Lower leg skin (tissue), 4 donors: ENCODE measurements at regions not wholly inside any gene's neighbourhood (a gene's known extent, or its start where the extent isn't known, plus 50 kb on each side); places are given as distances from the start of the nearest gene placed in this dataset.

ENCODE experiments used
- DNase-seq, 2 donors: peaks; one replicate each; pipeline ENCODE4 v3.0.0-alpha.2; 2019; ENCODE audit warnings: low spot score in 2 of 2
- H3K4me3 ChIP-seq: fragments of 200-600 bp; sonication (generic); 2 replicates; pipeline ENCODE4 v1.5.1; 2017; ENCODE audit warnings: mild to moderate bottlenecking, low read depth; ENCODE audit not compliant: poor library complexity, severe bottlenecking
- POLR2A ChIP-seq, 2 donors: fragments of 450-650 bp; IDR thresholded peaks; one replicate each; pipeline ENCODE4 v1.6.1; 2016 to 2017; ENCODE audit warnings: antibody characterized with exemption in 2 of 2, mild to moderate bottlenecking in 1 of 2, moderate library complexity in 1 of 2
- WGBS, 2 donors: methylation state at CpG; one replicate each; pipeline ENCODE4 v1.1.5; 2018; 5-methylcytosine and 5-hydroxymethylcytosine counted together
- intact Hi-C: fragments of 100-400 bp; cut with DNase I; formaldehyde crosslinking; loops from one replicate; pipeline ENCODE4 v1.15.0; 2023; ENCODE audit warnings: low total_unique reads
- TF ChIP-seq, protein P1 (sequence below), 3 donors: fragments of 450-650 bp; IDR thresholded peaks; one replicate each; pipeline ENCODE4 v1.5.1; 2016; ENCODE audit warnings: antibody characterized with exemption in 3 of 3, mild to moderate bottlenecking in 3 of 3, moderate library complexity in 2 of 3

DNA sequence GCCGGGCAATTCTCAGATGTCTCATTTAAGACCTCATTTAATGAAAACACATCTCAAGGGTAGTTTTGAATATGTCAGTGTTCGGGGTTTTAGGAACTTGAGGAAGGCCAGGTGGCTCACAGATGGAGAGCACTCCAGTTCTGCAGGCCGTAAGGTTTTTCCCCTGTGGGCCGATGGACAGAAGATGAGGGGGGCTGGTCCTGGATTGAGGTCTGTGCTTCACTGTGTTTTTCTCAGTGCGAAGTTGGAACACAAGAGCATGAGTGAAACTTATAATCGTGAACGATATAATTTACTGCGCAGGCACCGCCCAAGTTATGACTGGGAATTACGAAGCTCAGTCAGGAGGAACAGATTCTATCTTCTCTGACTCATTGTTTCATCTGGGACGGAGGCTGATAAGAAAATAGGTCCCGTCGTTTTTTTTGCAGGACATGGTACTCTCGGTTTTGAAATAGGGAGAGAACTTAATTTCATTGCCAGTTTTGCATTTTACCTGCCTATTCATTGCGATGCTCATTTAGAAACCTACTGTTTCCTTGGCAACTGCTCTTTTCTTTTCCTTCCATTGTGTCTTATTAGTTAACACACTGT is 591.0 kb upstream of the PFKP start:
- DNase-seq, result no peak
- 66 to 67% methylated on average over 15 of the region's 15 CpGs for WGBS, 2 donors
- intact Hi-C loops, result no loop called here
- H3K4me3 ChIP-seq, result no peak overlapping the region
- TF ChIP-seq, protein P1, sequence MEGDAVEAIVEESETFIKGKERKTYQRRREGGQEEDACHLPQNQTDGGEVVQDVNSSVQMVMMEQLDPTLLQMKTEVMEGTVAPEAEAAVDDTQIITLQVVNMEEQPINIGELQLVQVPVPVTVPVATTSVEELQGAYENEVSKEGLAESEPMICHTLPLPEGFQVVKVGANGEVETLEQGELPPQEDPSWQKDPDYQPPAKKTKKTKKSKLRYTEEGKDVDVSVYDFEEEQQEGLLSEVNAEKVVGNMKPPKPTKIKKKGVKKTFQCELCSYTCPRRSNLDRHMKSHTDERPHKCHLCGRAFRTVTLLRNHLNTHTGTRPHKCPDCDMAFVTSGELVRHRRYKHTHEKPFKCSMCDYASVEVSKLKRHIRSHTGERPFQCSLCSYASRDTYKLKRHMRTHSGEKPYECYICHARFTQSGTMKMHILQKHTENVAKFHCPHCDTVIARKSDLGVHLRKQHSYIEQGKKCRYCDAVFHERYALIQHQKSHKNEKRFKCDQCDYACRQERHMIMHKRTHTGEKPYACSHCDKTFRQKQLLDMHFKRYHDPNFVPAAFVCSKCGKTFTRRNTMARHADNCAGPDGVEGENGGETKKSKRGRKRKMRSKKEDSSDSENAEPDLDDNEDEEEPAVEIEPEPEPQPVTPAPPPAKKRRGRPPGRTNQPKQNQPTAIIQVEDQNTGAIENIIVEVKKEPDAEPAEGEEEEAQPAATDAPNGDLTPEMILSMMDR (IDR thresholded peaks at IDR 0.05), result no peak
- no peak for TF ChIP-seq POLR2A (IDR thresholded peaks at IDR 0.05)

DNA sequence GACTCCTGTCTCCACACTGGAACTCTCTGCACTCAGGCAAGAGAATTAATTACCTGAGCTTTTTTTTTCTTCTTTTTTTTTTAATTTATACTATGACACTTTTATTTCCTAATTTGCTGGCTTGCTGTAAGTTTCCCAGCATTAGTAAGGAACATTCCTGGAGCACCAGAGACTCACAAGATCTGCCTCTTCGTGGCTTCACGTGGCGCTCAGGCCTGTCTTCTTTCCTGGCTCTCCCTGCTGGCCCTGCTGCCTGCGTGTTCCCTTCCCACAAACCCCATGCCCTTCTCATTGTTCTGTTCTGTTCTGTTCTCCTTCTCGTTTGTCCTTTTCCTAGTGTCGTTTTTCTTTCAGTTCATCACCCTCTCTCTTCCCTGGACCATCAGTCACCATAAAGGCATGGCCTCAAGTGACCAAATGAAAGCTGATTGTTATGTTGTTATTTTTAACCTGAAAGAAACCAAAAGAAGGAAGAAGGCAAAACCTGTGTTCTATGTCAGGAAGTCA is 591.6 kb upstream of the PFKP start:
- intact Hi-C loops, result no loop called here
- no peak for DNase-seq
- TF ChIP-seq, protein P1 (IDR thresholded peaks at IDR 0.05), result no peak
- no peak for TF ChIP-seq POLR2A (IDR thresholded peaks at IDR 0.05)
- no peak overlapping the region for H3K4me3 ChIP-seq
- 50 to 59% methylated on average over 6 of the region's 6 CpGs for WGBS, 2 donors

DNA sequence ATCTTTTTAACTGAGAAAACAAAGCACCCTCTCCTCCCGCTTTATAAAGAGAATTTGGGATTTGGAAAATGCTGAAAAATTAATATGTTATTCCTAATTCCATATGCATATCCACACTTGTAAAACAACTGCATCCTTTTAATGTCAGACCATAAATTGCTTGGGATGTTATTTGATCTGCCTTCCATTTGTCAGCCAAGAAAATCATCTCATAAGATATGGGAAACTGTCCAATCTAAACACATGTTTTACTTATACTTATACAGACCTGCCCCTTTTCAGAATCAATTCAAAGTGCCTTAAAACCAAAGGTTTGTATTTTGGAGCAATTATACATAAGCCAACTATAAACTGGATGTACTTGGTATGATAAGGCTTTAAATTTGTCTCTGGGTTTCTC is 595.5 kb upstream of the PFKP start:
- no peak for DNase-seq
- TF ChIP-seq POLR2A (IDR thresholded peaks at IDR 0.05), result no peak
- TF ChIP-seq, protein P1 (IDR thresholded peaks at IDR 0.05), result no peak
- intact Hi-C loops, result no loop called here
- no peak overlapping the region for H3K4me3 ChIP-seq
- WGBS, 2 donors, result 41 to 49% methylated on average over 1 of the region's 1 CpG

DNA sequence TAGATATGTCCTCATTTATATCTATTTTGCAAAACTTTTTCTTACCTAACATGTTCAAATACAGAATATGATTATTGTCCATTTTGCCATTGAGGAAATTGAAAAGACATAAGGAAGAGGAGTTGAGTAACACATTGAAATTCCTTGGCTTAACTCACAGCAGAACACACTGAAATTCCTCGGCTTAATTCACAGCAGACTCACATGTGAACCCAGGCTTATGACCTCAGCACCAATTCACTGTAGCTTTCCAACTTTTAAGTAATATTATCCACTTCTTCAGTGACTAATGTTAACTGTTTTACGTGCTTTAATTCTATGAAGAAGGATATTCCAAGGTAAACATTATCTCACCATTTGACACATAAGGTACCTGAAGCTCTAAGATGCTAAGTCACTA is 597.5 kb upstream of the PFKP start:
- no peak overlapping the region for H3K4me3 ChIP-seq
- intact Hi-C loops, result no loop called here
- 50 to 76% methylated on average over 2 of the region's 2 CpGs for WGBS, 2 donors
- no peak for DNase-seq
- no peak for TF ChIP-seq POLR2A (IDR thresholded peaks at IDR 0.05)
- TF ChIP-seq, protein P1 (IDR thresholded peaks at IDR 0.05), result no peak

DNA sequence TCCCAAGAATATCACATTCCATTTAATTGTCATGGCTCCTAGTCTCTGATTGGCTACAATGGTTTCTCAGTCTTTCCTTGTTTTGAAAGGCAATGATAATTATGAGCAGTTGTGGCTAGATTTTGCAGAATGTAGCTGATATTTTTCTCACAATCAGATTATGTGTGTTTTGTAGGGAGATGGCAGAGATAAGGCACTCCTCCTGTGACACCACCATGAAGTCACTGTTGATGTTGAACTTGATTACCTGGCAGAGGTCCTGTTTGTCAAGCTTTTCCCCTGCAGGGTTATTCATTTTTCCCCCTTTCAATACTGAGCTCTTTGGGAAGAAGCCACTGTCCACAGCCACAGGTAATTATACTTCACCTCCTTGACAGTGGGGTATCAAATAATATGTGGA is 602.9 kb upstream of the PFKP start:
- no peak for DNase-seq
- H3K4me3 ChIP-seq, result no peak overlapping the region
- intact Hi-C loops, result no loop called here
- no peak for TF ChIP-seq POLR2A (IDR thresholded peaks at IDR 0.05)
- TF ChIP-seq, protein P1 (IDR thresholded peaks at IDR 0.05), result no peak

DNA sequence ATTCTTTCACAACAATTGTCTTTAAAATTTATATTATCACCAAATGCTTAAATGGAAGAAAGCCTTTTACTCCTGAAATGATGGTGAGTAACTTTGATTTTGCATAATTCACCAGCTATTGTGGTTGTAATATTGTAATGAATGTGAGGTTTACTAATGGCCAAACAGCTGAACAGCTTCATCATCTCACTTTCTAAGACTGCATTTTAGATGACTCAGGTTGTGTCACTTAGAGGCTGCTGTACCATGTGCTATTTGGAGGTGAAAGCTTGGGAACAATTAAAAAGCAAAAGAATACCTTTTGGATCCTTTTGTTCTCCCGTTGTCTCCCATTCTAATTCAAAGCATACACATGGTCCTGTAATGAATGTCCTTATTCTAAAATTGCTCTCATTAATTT is 604.0 kb upstream of the PFKP start:
- no peak overlapping the region for H3K4me3 ChIP-seq
- intact Hi-C loops, result no loop called here
- no peak for DNase-seq
- TF ChIP-seq, protein P1 (IDR thresholded peaks at IDR 0.05), result no peak
- no peak for TF ChIP-seq POLR2A (IDR thresholded peaks at IDR 0.05)
- WGBS, 2 donors, result 56 to 66% methylated on average over 1 of the region's 1 CpG
